Transverse colon (tissue), 4 donors: ENCODE measurements at regions not wholly inside any gene's neighbourhood (a gene's known extent, or its start where the extent isn't known, plus 50 kb on each side); places are given as distances from the start of the nearest gene placed in this dataset.

Experiments
- DNase-seq: peaks from one replicate; pipeline ENCODE4 v3.0.0-alpha.2; 2019
- H3K27ac ChIP-seq, 4 donors: fragments of 200-600 bp; sonication (generic); 2 replicates each; pipeline ENCODE4 v1.5.1; 2016 to 2018; ENCODE audit warnings: inconsistent platforms in 4 of 4
- H3K27me3 ChIP-seq: fragments of 200-600 bp; sonication (generic); 2 replicates; pipeline ENCODE4 v1.5.1; 2017; ENCODE audit warnings: inconsistent platforms
- H3K36me3 ChIP-seq, 4 donors: fragments of 200-600 bp; sonication (generic); 2 replicates each; pipeline ENCODE4 v1.5.1; 2017 to 2019; ENCODE audit warnings: inconsistent platforms in 4 of 4
- H3K4me1 ChIP-seq, 4 donors: fragments of 200-600 bp; sonication (generic); 2 replicates each; pipeline ENCODE4 v1.5.1; 2017 to 2020; ENCODE audit warnings: inconsistent platforms in 4 of 4
- H3K4me3 ChIP-seq, 4 donors: fragments of 200-600 bp; sonication (generic); 1 replicate in 1 of 4; 2 replicates in 3 of 4; pipeline versions ENCODE4 v1.5.1 to v1.6.1; 2017 to 2019; ENCODE audit warnings: inconsistent platforms in 4 of 4
- H3K9me3 ChIP-seq, 2 donors: fragments of 200-600 bp; sonication (generic); 2 replicates each; pipeline ENCODE4 v1.5.1; 2017 to 2019; ENCODE audit warnings: inconsistent platforms in 2 of 2
- CTCF ChIP-seq, 5 experiments: fragments of 200-600 bp in 3 of 5; fragments of 450-650 bp in 2 of 5; sonication (generic) in 3 of 5; IDR thresholded peaks; 1 replicate in 2 of 5; 2 replicates in 3 of 5; pipeline ENCODE4 v1.5.1; 2016 to 2017; ENCODE audit warnings: antibody characterized with exemption in 5 of 5, inconsistent platforms in 3 of 5, mild to moderate bottlenecking in 2 of 5, moderate library complexity in 1 of 5
- EP300 ChIP-seq: sonication (generic); formaldehyde crosslinking; IDR thresholded peaks from one replicate; pipeline ENCODE4 v1.6.1; 2017; ENCODE audit warnings: antibody characterized with exemption, low read depth
- POLR2A ChIP-seq: fragments of 450-650 bp; IDR thresholded peaks from one replicate; pipeline ENCODE4 v1.6.1; 2016; ENCODE audit warnings: antibody characterized with exemption, mild to moderate bottlenecking, moderate library complexity
- POLR2AphosphoS5 ChIP-seq, 3 donors: sonication (generic); formaldehyde crosslinking; IDR thresholded peaks; one replicate each; pipeline ENCODE4 v1.6.1; 2016; ENCODE audit warnings: antibody characterized with exemption in 3 of 3
- WGBS, 2 donors: methylation state at CpG; one replicate each; pipeline ENCODE4 v1.1.5; 2018; ENCODE audit warnings: low coverage in 1 of 2; 5-methylcytosine and 5-hydroxymethylcytosine counted together
- in situ Hi-C, 4 donors: fragments of 200-750 bp; cut with MboI; loops; one replicate each; pipeline versions ENCODE4 v1.15.0 to v1.15.1; 2017; ENCODE audit warnings: low sequenced_read_pairs in 3 of 4, low pct_ligation_motif_present in 1 of 4, low pct_unique_long_range_greater_than_20kb in 1 of 4
- intact Hi-C: fragments of 100-400 bp; cut with DNase I; formaldehyde crosslinking; loops from one replicate; pipeline ENCODE4 v1.15.1; 2023; ENCODE audit warnings: low total_unique reads

- DNase-seq, result no peak
- no peak overlapping the region for H3K27ac ChIP-seq
- peaks cover 0 to 10% (median 0%) of the 10 kb centered on the region in 4 donors for H3K4me1 ChIP-seq
- no peaks in the 10 kb centered on the region for H3K9me3 ChIP-seq
- no peaks in the 10 kb centered on the region for H3K27me3 ChIP-seq
- no peak overlapping the region for H3K4me3 ChIP-seq
- H3K36me3 ChIP-seq, result no peaks in the 10 kb centered on the region
- intact Hi-C loops, result no loop called here
- in situ Hi-C loops, result loop anchor here in 1 of 4 donors (25.0 kb wide), 1 partner anchor 1103 kb away; no protein-coding TSS in a partner anchor
- 51 to 64% methylated on average over 3 of the region's 3 CpGs for WGBS, 2 donors
- no peak for TF ChIP-seq POLR2A
- no peak for TF ChIP-seq POLR2AphosphoS5 (IDR thresholded peaks at IDR 0.05)
- no peak for TF ChIP-seq EP300
- TF ChIP-seq CTCF (IDR thresholded peaks at IDR 0.05), result no peak
Measured at GRCh38 chr2:164439885-164440284, 181.4 kb downstream of the GRB14 start.

- no peaks in the 10 kb centered on the region for H3K9me3 ChIP-seq
- DNase-seq, result no peak
- no peaks in the 10 kb centered on the region for H3K36me3 ChIP-seq
- H3K4me1 ChIP-seq, result peaks cover 0 to 10% (median 0%) of the 10 kb centered on the region in 4 donors
- in situ Hi-C loops, result loop anchor here in 1 of 4 donors (25.0 kb wide), 1 partner anchor 1102 kb away; no protein-coding TSS in a partner anchor
- no peak overlapping the region for H3K4me3 ChIP-seq
- no peaks in the 10 kb centered on the region for H3K27me3 ChIP-seq
- TF ChIP-seq EP300 (no peak), POLR2A (no peak), CTCF (IDR thresholded peaks at IDR 0.05) (no peak), POLR2AphosphoS5 (IDR thresholded peaks at IDR 0.05) (no peak)
- intact Hi-C loops, result no loop called here
- H3K27ac ChIP-seq, result no peak overlapping the region
Measured at GRCh38 chr2:164439235-164439634, 182.0 kb downstream of the GRB14 start.

GRCh38 chr2:164438490-164439205 lies 182.6 kb downstream of the GRB14 start:
- intact Hi-C loops (no loop called here), in situ Hi-C loops (loop anchor here in 1 of 4 donors (25.0 kb wide), 1 partner anchor 1101 kb away; no protein-coding TSS in a partner anchor)
- Histone ChIP-seq H3K36me3 (no peaks in the 10 kb centered on the region), H3K27me3 (no peaks in the 10 kb centered on the region), H3K4me3 (no peak overlapping the region), H3K27ac (no peak overlapping the region), H3K9me3 (no peaks in the 10 kb centered on the region), H3K4me1 (peaks cover 0 to 10% (median 0%) of the 10 kb centered on the region in 4 donors)
- no peak for DNase-seq
- no peak for TF ChIP-seq CTCF (IDR thresholded peaks at IDR 0.05)
- TF ChIP-seq EP300, result no peak
- TF ChIP-seq POLR2A, result no peak
- no peak for TF ChIP-seq POLR2AphosphoS5 (IDR thresholded peaks at IDR 0.05)

DNA sequence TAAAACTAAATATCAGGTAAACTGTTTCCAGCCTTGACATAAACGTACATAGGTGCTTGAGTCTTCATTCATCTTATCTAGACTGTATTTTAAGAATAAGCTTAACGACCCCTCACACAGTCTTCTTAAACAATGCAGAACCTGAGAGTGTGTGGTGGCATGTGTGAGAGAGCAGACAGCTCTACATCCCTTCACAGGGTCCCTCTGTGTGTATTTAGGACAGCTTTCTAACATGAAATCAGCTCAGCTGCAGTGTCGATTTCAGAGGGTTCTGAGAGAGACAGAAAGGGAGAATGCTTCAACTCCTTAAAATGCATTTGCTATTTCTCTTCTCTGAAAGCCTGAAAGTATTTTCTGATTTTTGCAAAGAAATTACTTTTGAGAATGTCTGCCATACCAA lies 185.2 kb downstream of the GRB14 start:
- 57 to 61% methylated on average over 2 to 3 of the region's 3 CpGs for WGBS, 2 donors
- intact Hi-C loops, result no loop called here
- H3K9me3 ChIP-seq, result no peaks in the 10 kb centered on the region

More for the DNA sequence above, 185.2 kb downstream of the GRB14 start:
- Histone ChIP-seq H3K27me3 (peaks cover 4% of the 10 kb centered on the region), H3K27ac (no peak overlapping the region), H3K36me3 (no peaks in the 10 kb centered on the region), H3K4me3 (no peak overlapping the region), H3K4me1 (peaks cover 0 to 10% (median 0%) of the 10 kb centered on the region in 4 donors)
- TF ChIP-seq POLR2A (no peak), EP300 (no peak), CTCF (IDR thresholded peaks at IDR 0.05) (no peak), POLR2AphosphoS5 (IDR thresholded peaks at IDR 0.05) (no peak)
- DNase-seq, result no peak
- in situ Hi-C loops, result loop anchor here in 1 of 4 donors (25.0 kb wide), 1 partner anchor 1099 kb away; no protein-coding TSS in a partner anchor
